SH-SY5Y (cell line): ENCODE measurements at regions not wholly inside any gene's neighbourhood (a gene's known extent, or its start where the extent isn't known, plus 50 kb on each side); places are given as distances from the start of the nearest gene placed in this dataset.

Experiments
- GATA2 ChIP-seq: IDR thresholded peaks from 2 replicates; pipeline ENCODE4 v1.6.1; 2011; ENCODE audit warnings: mild to moderate bottlenecking, low read depth, low read length
- GATA3 ChIP-seq: IDR thresholded peaks from 2 replicates; pipeline ENCODE4 v1.6.1; 2011; ENCODE audit warnings: low read depth, mild to moderate bottlenecking, low read length, moderate library complexity

DNA sequence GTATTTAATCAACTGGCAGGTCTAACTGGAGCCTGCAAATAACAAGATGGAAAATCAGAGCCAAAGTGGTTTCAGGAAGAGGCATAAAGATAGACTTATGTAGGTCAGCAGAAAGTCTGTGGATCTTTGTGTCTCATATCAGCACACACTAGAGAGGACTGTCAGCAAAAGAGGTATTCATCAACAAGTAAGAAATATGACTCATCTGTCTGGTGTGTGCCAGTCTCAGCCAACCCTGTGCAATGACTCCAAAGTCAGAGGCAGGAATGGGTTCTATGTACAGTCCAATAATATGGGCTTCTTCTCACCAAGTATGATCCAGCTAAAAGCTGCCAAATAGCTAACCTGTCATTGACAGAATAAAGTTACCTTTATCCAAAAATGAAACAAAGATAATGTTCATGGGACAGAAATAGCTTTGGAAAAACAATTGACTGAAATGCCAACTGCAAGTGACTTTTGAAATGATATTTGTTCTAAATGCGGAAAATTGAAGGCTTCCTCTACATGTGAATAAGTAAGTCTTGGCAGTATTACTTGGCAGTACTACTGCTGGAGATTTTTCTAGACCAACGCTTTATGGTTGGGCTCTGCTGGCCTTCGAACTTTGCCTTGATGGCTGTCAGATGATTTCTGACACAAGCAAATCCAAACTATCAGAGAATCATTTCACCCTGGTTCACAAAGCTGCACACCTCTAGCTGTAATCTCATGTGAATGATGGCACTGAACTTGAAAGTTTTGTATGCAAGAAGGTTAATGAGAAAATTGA is 272.3 kb upstream of the SEMA3C start:
- TF ChIP-seq GATA2 (no peak), GATA3 (no peak)
